ENCODE measurements at regions not wholly inside any gene's neighbourhood (a gene's known extent, or its start where the extent isn't known, plus 50 kb on each side); places are given as distances from the start of the nearest gene placed in this dataset. TPM values are rescaled to one million over a fixed set of nuclear protein-coding genes. Genes with fewer than 3 reads are reported as not detected.

Small RNAs in the stretch of these regions (small RNA-seq; reads per million reads assigned to genes)
- gene RF00012 = not detected
